Gastrocnemius medialis (tissue), 4 donors: ENCODE measurements at regions not wholly inside any gene's neighbourhood (a gene's known extent, or its start where the extent isn't known, plus 50 kb on each side); places are given as distances from the start of the nearest gene placed in this dataset.
A peak's percentile ranks its signal among the peaks of the same experiment; 100 is the strongest.

Source experiments
- ATAC-seq, 2 donors: fragments of 150-250 bp; one replicate each; pipeline ENCODE4 v1.9.1; 2016
- DNase-seq, 2 donors: peaks; one replicate each; pipeline ENCODE4 v3.0.0-alpha.2; 2019
- H3K27ac ChIP-seq, 4 donors: fragments of 200-600 bp; sonication (generic); 1 replicate in 1 of 4; 2 replicates in 3 of 4; pipeline ENCODE4 v1.5.1; 2016 to 2018; ENCODE audit warnings: mild to moderate bottlenecking in 2 of 4, moderate library complexity in 1 of 4
- H3K27me3 ChIP-seq, 3 donors: fragments of 200-600 bp; sonication (generic) in 2 of 3; 1 replicate in 1 of 3; 2 replicates in 2 of 3; pipeline versions ENCODE4 v1.5.1 to v1.6.0; 2016 to 2019; ENCODE audit warnings: mild to moderate bottlenecking in 1 of 3, moderate library complexity in 1 of 3
- H3K36me3 ChIP-seq, 2 donors: fragments of 200-600 bp; sonication (generic) in 1 of 2; one replicate each; pipeline ENCODE4 v1.5.1; 2017 to 2018
- H3K4me1 ChIP-seq, 2 donors: fragments of 200-600 bp; sonication (generic) in 1 of 2; one replicate each; pipeline ENCODE4 v1.5.1; 2016 to 2017; ENCODE audit warnings: mild to moderate bottlenecking in 2 of 2
- H3K4me3 ChIP-seq, 4 donors: fragments of 200-600 bp; sonication (generic) in 3 of 4; 1 replicate in 1 of 4; 2 replicates in 3 of 4; pipeline ENCODE4 v1.5.1; 2016 to 2019; ENCODE audit warnings: mild to moderate bottlenecking in 2 of 4
- H3K9me3 ChIP-seq, 3 donors: fragments of 200-600 bp; sonication (generic) in 2 of 3; 1 replicate in 1 of 3; 2 replicates in 2 of 3; pipeline ENCODE4 v1.5.1; 2016 to 2019
- POLR2A ChIP-seq, 2 donors: fragments of 450-650 bp; IDR thresholded peaks; one replicate each; pipeline ENCODE4 v1.6.1; 2017; ENCODE audit warnings: antibody characterized with exemption in 2 of 2, mild to moderate bottlenecking in 2 of 2, moderate library complexity in 2 of 2
- in situ Hi-C, 4 donors: fragments of 200-750 bp; cut with MboI; loops; one replicate each; pipeline versions ENCODE4 v1.15.0 to v1.8.0; 2017; ENCODE audit warnings: low sequenced_read_pairs in 4 of 4
- intact Hi-C: fragments of 100-400 bp; cut with DNase I; formaldehyde crosslinking; loops from one replicate; pipeline ENCODE4 v1.15.1; 2023; ENCODE audit warnings: low total_unique reads
- TF ChIP-seq, protein P1 (sequence below), 5 experiments: fragments of 450-650 bp in 3 of 5; fragments of 200-600 bp in 2 of 5; sonication (generic) in 2 of 5; IDR thresholded peaks in 4 of 5; conservative IDR thresholded peaks in 1 of 5; 1 replicate in 4 of 5; 2 replicates in 1 of 5; pipeline ENCODE4 v1.5.1; 2016 to 2019; ENCODE audit warnings: antibody characterized with exemption in 5 of 5, mild to moderate bottlenecking in 3 of 5, moderate library complexity in 3 of 5

DNA sequence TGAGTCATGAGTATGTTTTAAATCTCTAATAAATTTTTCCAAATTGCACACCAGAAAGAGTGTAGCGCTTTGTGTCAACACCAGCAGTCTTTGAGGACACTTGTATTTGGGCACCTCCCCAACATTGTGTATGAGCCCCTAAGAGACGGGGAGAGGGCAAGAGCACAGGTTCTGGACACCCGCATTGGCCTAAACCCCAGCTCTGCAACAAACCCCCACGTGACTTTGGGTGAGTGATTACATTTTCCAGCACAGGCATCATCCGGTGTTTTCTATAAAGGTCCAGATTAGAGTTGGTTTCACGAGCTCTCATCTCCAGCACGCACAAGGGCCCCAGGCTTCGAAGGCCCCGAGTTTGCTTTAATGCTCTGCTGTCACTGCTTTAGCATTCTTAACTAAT lies 66.3 kb upstream of the SLC45A1 start:
- intact Hi-C loops (loop anchor here (5.0 kb wide), 1 partner anchor 274 kb away; no protein-coding TSS in a partner anchor), in situ Hi-C loops (no loop called here)
- Histone ChIP-seq H3K27me3 (no peaks in the 10 kb centered on the region), H3K27ac (peak overlapping the region in 1 of 4 donors; percentile 46), H3K4me1 (no peaks in the 10 kb centered on the region), H3K36me3 (no peaks in the 10 kb centered on the region), H3K9me3 (no peaks in the 10 kb centered on the region), H3K4me3 (no peak overlapping the region)
- DNase-seq (no peak), ATAC-seq (no peak)
- TF ChIP-seq POLR2A (IDR thresholded peaks at IDR 0.05), result no peak
- TF ChIP-seq, protein P1, sequence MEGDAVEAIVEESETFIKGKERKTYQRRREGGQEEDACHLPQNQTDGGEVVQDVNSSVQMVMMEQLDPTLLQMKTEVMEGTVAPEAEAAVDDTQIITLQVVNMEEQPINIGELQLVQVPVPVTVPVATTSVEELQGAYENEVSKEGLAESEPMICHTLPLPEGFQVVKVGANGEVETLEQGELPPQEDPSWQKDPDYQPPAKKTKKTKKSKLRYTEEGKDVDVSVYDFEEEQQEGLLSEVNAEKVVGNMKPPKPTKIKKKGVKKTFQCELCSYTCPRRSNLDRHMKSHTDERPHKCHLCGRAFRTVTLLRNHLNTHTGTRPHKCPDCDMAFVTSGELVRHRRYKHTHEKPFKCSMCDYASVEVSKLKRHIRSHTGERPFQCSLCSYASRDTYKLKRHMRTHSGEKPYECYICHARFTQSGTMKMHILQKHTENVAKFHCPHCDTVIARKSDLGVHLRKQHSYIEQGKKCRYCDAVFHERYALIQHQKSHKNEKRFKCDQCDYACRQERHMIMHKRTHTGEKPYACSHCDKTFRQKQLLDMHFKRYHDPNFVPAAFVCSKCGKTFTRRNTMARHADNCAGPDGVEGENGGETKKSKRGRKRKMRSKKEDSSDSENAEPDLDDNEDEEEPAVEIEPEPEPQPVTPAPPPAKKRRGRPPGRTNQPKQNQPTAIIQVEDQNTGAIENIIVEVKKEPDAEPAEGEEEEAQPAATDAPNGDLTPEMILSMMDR (IDR thresholded peaks at IDR 0.05 in 4 of 5, conservative IDR thresholded peaks at IDR 0.05 in 1 of 5), result no peak

DNA sequence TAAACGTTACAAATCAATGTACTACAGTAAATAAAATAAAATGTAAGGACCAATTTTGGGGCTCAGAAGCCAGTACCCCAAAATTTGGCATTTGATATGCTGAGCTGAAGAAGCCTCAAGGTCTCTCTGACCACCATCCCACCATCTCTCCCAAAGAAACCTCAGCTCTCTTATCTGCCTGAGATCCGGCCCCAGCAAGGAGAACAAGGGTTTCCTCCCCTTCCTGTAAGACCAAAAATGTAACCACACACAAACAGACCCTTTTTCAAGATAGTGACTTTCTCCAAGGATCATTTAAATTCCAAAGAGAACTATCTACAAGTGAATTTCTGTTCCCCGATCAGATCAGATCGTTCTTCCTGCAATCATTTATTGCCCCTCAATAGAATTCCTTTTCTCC lies 68.1 kb upstream of the SLC45A1 start:
- ATAC-seq (no peak), DNase-seq (no peak)
- in situ Hi-C loops (no loop called here), intact Hi-C loops (loop anchor here (5.0 kb wide), 1 partner anchor 273 kb away; no protein-coding TSS in a partner anchor)
- no peak overlapping the region for H3K27ac ChIP-seq
- no peaks in the 10 kb centered on the region for H3K27me3 ChIP-seq
- TF ChIP-seq, protein P1 (IDR thresholded peaks at IDR 0.05 in 4 of 5, conservative IDR thresholded peaks at IDR 0.05 in 1 of 5), result no peak
- no peaks in the 10 kb centered on the region for H3K9me3 ChIP-seq
- H3K4me1 ChIP-seq, result no peaks in the 10 kb centered on the region
- H3K4me3 ChIP-seq, result no peak overlapping the region
- H3K36me3 ChIP-seq, result no peaks in the 10 kb centered on the region

DNA sequence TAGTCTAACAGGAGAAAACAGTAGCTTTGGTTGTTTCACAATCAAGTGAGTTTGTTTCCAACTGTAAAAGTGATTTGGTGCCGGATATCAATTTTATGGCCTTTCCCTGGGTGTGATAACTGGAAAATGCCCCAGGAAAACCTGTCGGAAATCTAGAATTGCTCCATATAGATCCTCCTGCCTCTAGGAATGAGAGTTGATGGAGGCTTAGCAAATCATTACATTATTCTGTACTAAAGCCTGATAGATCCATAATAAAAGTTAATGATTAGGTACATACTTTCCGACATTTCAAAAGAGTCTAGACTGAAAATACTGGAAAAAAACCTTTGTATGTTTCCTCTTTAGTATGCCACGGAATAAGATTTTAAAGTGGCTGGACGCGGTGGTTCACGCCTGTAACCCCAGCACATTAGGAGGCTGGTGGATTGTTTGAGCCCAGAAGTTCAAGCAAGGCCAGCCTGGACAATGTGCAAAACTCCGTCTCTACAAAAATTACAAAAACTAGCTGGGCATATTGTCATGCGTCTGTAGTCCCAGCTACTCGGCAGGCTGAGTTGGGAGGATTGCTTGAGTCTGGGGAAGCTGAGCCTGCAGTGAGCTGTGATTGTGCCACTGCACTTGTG lies 70.0 kb upstream of the SLC45A1 start:
- no peak overlapping the region for H3K27ac ChIP-seq
- no peak for DNase-seq
- no peak for TF ChIP-seq POLR2A (IDR thresholded peaks at IDR 0.05)
- TF ChIP-seq, protein P1 (IDR thresholded peaks at IDR 0.05 in 4 of 5, conservative IDR thresholded peaks at IDR 0.05 in 1 of 5), result no peak
- H3K27me3 ChIP-seq, result peaks cover 0 to 3% (median 0%) of the 10 kb centered on the region in 3 donors
- H3K9me3 ChIP-seq, result no peaks in the 10 kb centered on the region
- H3K4me1 ChIP-seq, result no peaks in the 10 kb centered on the region
- no peaks in the 10 kb centered on the region for H3K36me3 ChIP-seq
- ATAC-seq, result no peak
- intact Hi-C loops, result no loop called here
- no peak overlapping the region for H3K4me3 ChIP-seq
- in situ Hi-C loops, result no loop called here

DNA sequence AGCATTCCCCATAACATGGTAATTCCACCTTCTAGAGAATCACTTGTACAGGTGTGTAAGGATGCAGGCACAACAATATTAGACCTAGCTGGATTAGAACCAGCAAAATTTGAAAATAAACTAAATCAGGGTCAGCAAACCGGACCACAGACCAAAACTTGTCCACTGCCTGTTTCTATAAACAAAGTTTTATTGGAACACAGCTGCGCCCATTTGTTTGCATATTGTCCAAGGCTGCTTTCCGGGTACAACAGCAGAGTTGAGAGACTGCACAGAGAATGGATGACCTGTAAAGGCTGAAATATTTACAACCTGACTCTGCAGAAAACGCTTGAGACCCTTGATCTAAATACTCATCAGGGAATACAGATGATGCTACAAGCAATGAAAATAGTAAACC lies 73.6 kb upstream of the SLC45A1 start:
- in situ Hi-C loops (no loop called here), intact Hi-C loops (no loop called here)
- H3K27ac ChIP-seq, result no peak overlapping the region
- no peaks in the 10 kb centered on the region for H3K9me3 ChIP-seq
- H3K4me3 ChIP-seq, result no peak overlapping the region
- no peaks in the 10 kb centered on the region for H3K4me1 ChIP-seq
- no peak for ATAC-seq
- TF ChIP-seq POLR2A (IDR thresholded peaks at IDR 0.05), result no peak
- TF ChIP-seq, protein P1 (IDR thresholded peaks at IDR 0.05 in 4 of 5, conservative IDR thresholded peaks at IDR 0.05 in 1 of 5), result no peak
- H3K36me3 ChIP-seq, result no peaks in the 10 kb centered on the region
- peaks cover 0 to 3% (median 0%) of the 10 kb centered on the region in 3 donors for H3K27me3 ChIP-seq
- no peak for DNase-seq

DNA sequence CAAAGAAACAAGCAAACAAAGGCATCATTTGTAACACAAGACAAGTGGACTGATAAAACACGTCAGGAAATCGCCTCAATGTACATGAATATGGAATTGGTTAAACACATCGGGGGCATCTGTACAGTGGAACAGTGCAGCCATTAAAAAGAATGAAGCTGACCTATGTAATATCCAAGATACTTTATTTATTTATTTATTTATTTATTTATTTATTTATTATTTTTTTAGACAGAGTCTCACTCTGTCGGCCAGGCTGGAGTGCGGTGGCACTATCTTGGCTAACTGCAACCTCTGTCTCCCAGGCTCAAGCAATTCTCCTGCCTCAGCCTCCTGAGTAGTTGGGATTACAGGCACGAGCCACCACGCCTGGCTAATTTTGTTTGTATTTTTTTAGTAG lies 75.4 kb upstream of the SLC45A1 start:
- DNase-seq (no peak), ATAC-seq (no peak)
- Histone ChIP-seq H3K36me3 (no peaks in the 10 kb centered on the region), H3K9me3 (no peaks in the 10 kb centered on the region), H3K27ac (no peak overlapping the region), H3K4me3 (no peak overlapping the region), H3K27me3 (peaks cover 0 to 3% (median 0%) of the 10 kb centered on the region in 3 donors), H3K4me1 (no peaks in the 10 kb centered on the region)
- in situ Hi-C loops (no loop called here), intact Hi-C loops (no loop called here)
- no peak for TF ChIP-seq POLR2A (IDR thresholded peaks at IDR 0.05)
- TF ChIP-seq, protein P1 (IDR thresholded peaks at IDR 0.05 in 4 of 5, conservative IDR thresholded peaks at IDR 0.05 in 1 of 5), result no peak
